Activated CD4-positive, alpha-beta T cell treated with anti-CD3 and anti-CD28 coated beads, Interleukin-2, Interleukin-4, amounts not matched to agents 100 ng/mL and 50 ng/mL, durations not matched to agents 16 hours and 8 hours (primary cell): ENCODE measurements at regions not wholly inside any gene's neighbourhood (a gene's known extent, or its start where the extent isn't known, plus 50 kb on each side); places are given as distances from the start of the nearest gene placed in this dataset.

ENCODE experiments used
- DNase-seq: peaks from one replicate; pipeline ENCODE4 v3.0.0-alpha.2; 2020; ENCODE audit warnings: low spot score

DNA sequence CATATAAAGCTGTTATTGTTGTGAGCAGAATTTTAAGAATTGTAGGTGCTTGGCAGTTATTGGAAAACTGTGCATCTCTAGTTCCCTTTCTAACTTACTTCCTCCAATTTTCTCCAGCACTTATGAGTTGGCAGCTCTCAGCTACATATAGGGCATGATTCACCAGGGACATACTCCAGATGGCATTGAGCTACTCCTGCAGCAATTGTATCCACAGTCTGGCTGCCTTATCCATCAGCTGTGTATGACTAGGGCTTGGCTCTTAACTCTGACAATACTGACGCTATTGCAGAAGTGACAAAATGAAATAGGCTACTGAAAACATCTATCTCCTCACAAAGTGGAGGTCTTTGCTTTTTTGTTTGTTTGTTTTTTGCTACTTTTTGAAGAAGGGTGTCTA lies 276.7 kb downstream of the POU4F1 start:
- DNase-seq, result no peak

GRCh38 chr13:78325585-78325984 lies 277.8 kb downstream of the POU4F1 start:
- DNase-seq, result no peak

- no peak for DNase-seq
Observed at GRCh38 chr13:78323848-78324247, 279.5 kb downstream of the POU4F1 start.

DNA sequence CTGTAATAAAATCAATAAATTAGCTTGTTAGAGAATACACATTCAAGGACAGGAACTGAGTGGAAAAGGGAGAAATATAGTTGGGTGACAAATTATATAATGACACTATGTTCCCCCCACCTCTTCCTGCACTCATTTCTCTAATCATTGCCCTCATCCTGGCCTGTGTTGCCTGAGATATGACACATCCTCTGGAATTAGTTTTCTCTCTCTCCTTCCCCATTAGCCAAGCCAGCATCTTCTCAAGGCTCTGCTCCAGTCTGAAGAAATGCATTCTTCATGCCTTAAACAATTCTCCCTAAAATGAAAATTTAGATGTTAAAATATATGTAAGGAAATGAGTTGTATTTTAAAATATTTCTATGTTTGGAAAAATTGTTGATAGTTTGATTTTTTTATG lies 280.3 kb downstream of the POU4F1 start:
- no peak for DNase-seq

DNA sequence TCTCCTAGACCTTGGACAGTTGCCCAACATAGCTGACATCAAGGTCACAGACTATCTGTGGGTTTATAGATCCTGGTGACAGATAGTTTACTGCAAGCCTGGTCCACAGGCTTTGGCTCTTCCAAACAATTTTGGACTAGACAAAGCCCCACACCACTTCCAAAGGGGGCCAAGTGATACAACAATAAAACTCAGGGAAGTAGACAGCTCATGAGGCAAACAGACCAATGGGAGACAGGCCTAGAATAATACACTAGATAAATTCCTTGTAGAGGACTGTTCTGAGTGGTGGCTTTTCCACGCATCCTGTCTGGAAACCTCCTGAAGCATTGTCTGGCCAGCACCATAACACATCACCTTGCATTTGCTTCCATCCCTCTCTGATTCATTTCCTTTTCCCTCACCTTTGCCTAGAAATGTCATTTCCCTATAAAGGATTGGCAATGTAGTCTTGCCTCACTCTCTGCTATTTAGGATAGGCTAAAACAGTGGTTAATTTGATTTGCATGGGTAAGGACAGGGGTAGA lies 284.2 kb downstream of the POU4F1 start:
- DNase-seq, result no peak

GRCh38 chr13:78317030-78317429 lies 286.3 kb downstream of the POU4F1 start:
- no peak for DNase-seq

GRCh38 chr13:78309497-78310180 lies 293.7 kb downstream of the POU4F1 start:
- no peak for DNase-seq

GRCh38 chr13:78306519-78307206 lies 296.7 kb downstream of the POU4F1 start:
- DNase-seq, result no peak

GRCh38 chr13:78305171-78305570 lies 298.2 kb downstream of the POU4F1 start:
- DNase-seq, result no peak

DNA sequence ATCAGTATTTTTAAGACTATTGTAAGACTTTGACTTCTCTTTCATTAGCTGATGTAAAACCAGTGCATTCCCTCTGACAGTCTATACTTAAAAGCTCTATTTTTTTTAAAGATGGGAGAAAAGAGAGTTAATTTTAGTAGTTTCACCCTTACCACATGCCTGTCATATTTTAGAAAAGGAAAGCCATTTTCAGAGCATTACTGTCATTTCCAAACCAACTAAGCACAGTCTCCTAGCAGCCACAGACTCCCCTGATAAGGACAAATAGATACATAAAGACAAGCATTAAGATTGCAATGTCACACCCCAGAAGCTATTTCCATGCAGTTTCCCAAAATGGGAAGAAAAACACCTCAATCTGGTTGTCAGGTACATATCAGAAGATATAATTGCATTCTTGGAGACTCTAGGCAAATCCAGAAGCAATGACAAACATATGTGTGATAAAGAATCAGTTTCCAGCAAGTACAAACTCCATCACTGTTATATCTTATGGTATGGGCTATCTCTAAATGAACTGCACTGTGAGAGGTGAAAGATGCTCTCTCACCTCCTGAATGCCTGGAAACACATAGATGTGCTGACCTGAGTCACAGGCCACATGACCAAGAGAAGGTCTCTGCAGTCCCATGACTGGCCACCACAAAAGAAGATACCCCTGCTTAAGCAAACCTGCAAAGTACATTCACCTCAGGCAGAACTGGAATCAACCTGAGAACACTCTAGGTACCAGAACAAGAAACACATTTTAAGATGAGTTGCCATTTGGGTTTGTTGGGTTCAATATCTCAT lies 303.3 kb downstream of the POU4F1 start:
- peak; percentile 6 for DNase-seq

DNA sequence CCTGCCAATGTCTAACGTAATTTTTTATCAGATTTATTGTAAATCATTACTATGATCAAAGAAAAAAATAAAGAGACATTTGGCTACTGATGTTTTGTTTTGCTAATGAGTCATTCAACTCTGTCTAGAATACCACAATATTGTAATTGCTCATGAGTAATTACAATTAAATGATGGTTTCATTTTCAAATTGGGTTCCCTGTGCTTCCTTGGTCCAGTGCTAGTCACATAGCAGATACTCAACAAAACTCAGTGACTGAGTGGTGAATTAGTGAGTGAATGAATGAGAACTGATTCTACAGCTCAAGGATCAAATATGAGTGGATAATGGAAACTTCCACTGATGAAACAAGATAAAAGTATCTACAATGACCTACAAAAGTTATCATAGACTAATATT lies 304.7 kb downstream of the POU4F1 start:
- DNase-seq, result no peak

DNA sequence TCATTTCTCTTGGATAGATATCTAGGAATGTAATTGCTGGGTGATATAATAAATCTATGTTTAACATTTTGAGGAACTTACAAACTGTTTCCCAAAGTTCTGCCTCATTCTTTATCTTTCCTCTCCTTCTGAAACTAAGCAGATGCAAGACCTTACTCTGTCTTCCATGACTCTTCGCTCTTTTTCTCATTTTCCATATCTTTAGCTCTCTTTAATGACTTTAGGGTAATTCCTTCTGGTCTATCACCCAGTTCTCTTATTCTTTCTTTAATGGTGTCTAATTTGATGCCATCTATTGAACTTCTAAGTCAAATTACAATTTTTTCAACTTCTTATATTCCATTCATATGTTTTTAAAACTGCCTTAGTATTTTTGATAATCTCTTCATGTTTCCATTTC lies 316.6 kb downstream of the POU4F1 start:
- no peak for DNase-seq

DNA sequence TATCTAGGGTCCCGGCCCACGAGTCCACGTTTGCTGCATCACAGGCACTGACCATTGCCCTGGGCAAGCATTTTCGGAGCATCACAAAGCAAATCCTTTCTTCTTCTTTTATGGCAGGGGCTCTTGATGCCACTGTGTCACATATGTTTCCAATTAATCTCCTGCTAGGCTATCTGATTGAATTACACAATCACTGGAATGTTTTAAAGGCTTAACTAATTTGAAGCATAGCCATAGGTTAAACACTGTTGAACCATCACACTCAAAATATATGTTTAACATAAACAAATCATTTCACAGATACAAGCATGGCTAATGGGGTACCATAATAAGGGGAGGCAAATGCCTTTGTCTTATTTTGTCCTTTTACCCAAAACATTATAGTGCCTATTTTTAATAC lies 338.3 kb downstream of the POU4F1 start:
- no peak for DNase-seq

DNA sequence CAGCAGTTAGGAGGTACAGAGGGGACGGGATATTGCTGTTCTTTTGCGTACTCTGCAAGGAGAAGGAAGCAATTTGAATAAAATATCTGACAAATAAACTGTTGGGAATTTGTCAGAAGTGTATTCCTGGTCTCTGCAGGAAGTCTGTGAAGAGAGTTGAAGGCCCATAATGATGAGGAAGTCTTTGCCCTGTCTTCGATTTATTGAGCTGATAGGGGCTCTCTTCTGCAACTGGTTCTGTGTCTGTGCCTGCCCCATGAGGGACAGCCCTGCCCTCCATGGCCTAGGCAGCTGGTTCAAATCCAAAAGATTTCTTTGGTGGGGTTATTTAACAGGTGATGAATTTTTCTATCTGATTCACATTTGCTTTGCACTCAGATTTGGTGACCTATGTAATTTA lies 339.7 kb upstream of the EDNRB start:
- DNase-seq, result no peak

DNA sequence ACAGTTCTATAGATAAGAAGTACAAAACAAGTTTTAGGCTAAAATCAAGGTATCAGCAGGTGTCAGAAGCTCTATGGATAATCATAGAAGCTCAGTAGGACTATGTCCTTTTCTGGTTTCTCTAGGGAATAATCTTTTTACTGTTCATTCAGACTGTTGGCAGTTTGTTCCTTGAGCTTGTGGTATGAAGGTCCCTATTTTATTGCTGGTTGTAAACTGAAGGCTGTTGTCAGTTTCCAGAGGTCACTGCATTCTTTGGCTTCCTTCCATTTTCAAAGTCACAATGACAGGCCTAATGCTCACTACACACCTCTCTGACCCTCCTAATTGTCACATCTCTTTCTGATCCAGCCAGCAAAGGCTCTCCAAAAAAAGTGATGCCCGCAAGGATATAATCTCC lies 337.9 kb upstream of the EDNRB start:
- no peak for DNase-seq

GRCh38 chr13:78254113-78254512 lies 335.5 kb upstream of the EDNRB start:
- DNase-seq, result no peak

DNA sequence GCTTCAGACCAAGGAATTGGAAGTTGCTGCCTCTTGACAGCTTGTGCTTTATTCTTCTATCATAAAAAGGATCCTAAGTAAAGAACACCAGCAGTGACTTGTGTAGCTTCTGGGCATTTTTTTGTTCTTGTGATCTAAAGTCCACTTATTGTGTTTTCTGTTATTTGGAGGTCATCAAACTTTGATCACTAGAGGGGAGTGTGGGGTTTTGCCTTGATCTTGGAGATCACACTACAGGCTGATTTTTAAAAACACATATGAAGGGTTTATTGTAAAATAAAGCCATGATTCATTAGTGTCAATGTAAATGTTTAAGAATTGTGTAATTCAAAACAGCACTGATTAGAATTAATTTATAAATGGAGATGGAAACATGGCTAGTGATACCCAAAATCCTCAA lies 328.7 kb upstream of the EDNRB start:
- no peak for DNase-seq

GRCh38 chr13:78241278-78241919 lies 322.8 kb upstream of the EDNRB start:
- peak; percentile 17 for DNase-seq

- DNase-seq, result no peak
Observed at GRCh38 chr13:78239714-78240113, 321.1 kb upstream of the EDNRB start.

DNA sequence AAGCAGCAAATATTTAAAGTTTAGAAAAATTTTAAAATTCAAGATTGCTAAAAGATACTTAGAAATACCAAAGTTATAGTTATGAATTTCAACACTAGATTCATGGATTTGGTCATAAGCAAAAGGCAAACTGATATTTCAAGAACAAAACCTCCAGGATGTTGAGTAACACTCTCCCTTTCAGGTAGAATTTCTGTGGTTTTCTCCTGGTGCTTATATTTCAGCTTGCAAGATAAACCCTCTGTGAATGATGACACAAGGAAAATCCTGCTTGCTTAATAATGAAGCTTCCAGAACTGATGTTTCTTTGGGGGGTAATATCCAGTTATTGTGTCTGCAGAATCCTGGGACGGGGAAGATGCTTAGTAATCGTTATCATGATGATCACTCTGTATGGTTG lies 320.3 kb upstream of the EDNRB start:
- DNase-seq, result no peak

DNA sequence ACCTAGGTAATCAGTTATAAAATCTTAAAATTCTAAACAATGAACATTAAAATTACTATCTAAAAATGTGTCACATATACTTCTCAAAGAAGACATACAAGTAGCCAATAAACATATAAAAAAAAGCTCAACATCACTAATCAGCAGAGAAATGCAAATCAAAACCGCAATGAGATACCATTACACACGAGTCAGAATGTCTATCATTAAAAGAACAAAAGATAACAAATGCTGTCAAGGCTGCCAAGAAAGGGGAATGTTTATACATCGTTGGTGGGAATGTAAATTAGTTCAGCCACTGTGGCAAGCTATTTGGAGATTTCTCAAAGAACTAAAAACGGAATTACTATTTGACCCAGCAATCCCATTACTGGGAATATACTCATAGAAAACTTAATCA lies 310.3 kb upstream of the EDNRB start:
- DNase-seq, result no peak

GRCh38 chr13:78228211-78228610 lies 309.6 kb upstream of the EDNRB start:
- no peak for DNase-seq
